ENCODE measurements at regions not wholly inside any gene's neighbourhood (a gene's known extent, or its start where the extent isn't known, plus 50 kb on each side); places are given as distances from the start of the nearest gene placed in this dataset.
"Not testable (repeated sequence)": the region's sequence is repeated elsewhere in the genome, so short reads cannot be mapped to it uniquely, and the experiment has no call there.

GRCh38 chr5:104080646-104081175 is 518.1 kb upstream of the NUDT12 start:
- POLR2A ChIA-PET, result no interaction called here
- intact Hi-C loops (cut with micrococcal nuclease), result no loop called here
- no peaks in the 10 kb centered on the region for H3K36me3 Mint-ChIP-seq (ENCODE audit: insufficient read depth, unreplicated experiment)
- no peak overlapping the region for H3K27ac Mint-ChIP-seq (ENCODE audit: low read depth, unreplicated experiment)
- H3K9me3 Mint-ChIP-seq (ENCODE audit: unreplicated experiment), result no peaks in the 10 kb centered on the region
- CTCF ChIA-PET, result no interaction called here
- no peak for TF ChIP-seq CTCF (IDR thresholded peaks at IDR 0.05; ENCODE audit: unreplicated experiment)
- no peaks in the 10 kb centered on the region for H3K27me3 Mint-ChIP-seq (ENCODE audit: insufficient read depth, unreplicated experiment)
- no peak overlapping the region for H3K4me3 Mint-ChIP-seq (ENCODE audit: unreplicated experiment)
- no peaks in the 10 kb centered on the region for H3K4me1 Mint-ChIP-seq (ENCODE audit: insufficient read depth, unreplicated experiment)
- no peak for DNase-seq (ENCODE audit: unreplicated experiment)
- BruUV-seq (replicated peaks), result no TSS peak

GRCh38 chr5:104079861-104080645 is 517.5 kb upstream of the NUDT12 start:
- H3K9me3 Mint-ChIP-seq (ENCODE audit: unreplicated experiment); H3K27me3 Mint-ChIP-seq (ENCODE audit: insufficient read depth, unreplicated experiment); DNase-seq (ENCODE audit: unreplicated experiment); H3K27ac Mint-ChIP-seq (ENCODE audit: low read depth, unreplicated experiment); H3K4me3 Mint-ChIP-seq (ENCODE audit: unreplicated experiment); CTCF ChIA-PET; BruUV-seq (replicated peaks); POLR2A ChIA-PET; H3K4me1 Mint-ChIP-seq (ENCODE audit: insufficient read depth, unreplicated experiment); intact Hi-C loops (cut with micrococcal nuclease); H3K36me3 Mint-ChIP-seq (ENCODE audit: insufficient read depth, unreplicated experiment): not testable (repeated sequence)

- CTCF ChIA-PET, result interaction anchor here (0.7 kb wide), 1 partner anchor 134 kb away, joined by 5 read pairs; no protein-coding TSS in a partner anchor
- H3K4me3 Mint-ChIP-seq (ENCODE audit: unreplicated experiment), result no peak overlapping the region
- POLR2A ChIA-PET, result no interaction called here
- no peak overlapping the region for H3K27ac Mint-ChIP-seq (ENCODE audit: low read depth, unreplicated experiment)
- no peak for TF ChIP-seq CTCF (IDR thresholded peaks at IDR 0.05; ENCODE audit: unreplicated experiment)
- H3K4me1 Mint-ChIP-seq (ENCODE audit: insufficient read depth, unreplicated experiment), result no peaks in the 10 kb centered on the region
- H3K9me3 Mint-ChIP-seq (ENCODE audit: unreplicated experiment), result no peaks in the 10 kb centered on the region
- no TSS peak for BruUV-seq (replicated peaks)
- no peak for DNase-seq (ENCODE audit: unreplicated experiment)
- intact Hi-C loops (cut with micrococcal nuclease), result no loop called here
- H3K27me3 Mint-ChIP-seq (ENCODE audit: insufficient read depth, unreplicated experiment), result no peaks in the 10 kb centered on the region
- H3K36me3 Mint-ChIP-seq (ENCODE audit: insufficient read depth, unreplicated experiment), result no peaks in the 10 kb centered on the region
Observed at GRCh38 chr5:104071887-104072286, 509.3 kb upstream of the NUDT12 start.

- peak; percentile 14 for DNase-seq (ENCODE audit: unreplicated experiment)
- Mint-ChIP-seq H3K4me3 (ENCODE audit: unreplicated experiment) (no peak overlapping the region), H3K9me3 (ENCODE audit: unreplicated experiment) (no peaks in the 10 kb centered on the region), H3K27me3 (ENCODE audit: insufficient read depth, unreplicated experiment) (no peaks in the 10 kb centered on the region), H3K4me1 (ENCODE audit: insufficient read depth, unreplicated experiment) (no peaks in the 10 kb centered on the region), H3K27ac (ENCODE audit: low read depth, unreplicated experiment) (no peak overlapping the region), H3K36me3 (ENCODE audit: insufficient read depth, unreplicated experiment) (no peaks in the 10 kb centered on the region)
- no TSS peak for BruUV-seq (replicated peaks)
- no peak for TF ChIP-seq CTCF (IDR thresholded peaks at IDR 0.05; ENCODE audit: unreplicated experiment)
- CTCF ChIA-PET, result no interaction called here
- POLR2A ChIA-PET, result no interaction called here
- intact Hi-C loops (cut with micrococcal nuclease), result no loop called here
Observed at GRCh38 chr5:104062621-104063377, 500.2 kb upstream of the NUDT12 start.

Data from MCF 10A (cell line).